GM12891 (cell line): ENCODE measurements at regions not wholly inside any gene's neighbourhood (a gene's known extent, or its start where the extent isn't known, plus 50 kb on each side); places are given as distances from the start of the nearest gene placed in this dataset.

Experiments
- POLR2A ChIP-seq: IDR thresholded peaks from 2 replicates; pipeline ENCODE4 v1.6.1; 2011; ENCODE audit warnings: low read depth, low read length, control low read depth
- SPI1 ChIP-seq: IDR thresholded peaks from 2 replicates; pipeline ENCODE4 v1.6.1; 2011; ENCODE audit warnings: low read depth, low read length, control low read depth

- TF ChIP-seq POLR2A: no peak
- TF ChIP-seq SPI1: no peak
Measured at GRCh38 chr13:32828711-32829110, 187.5 kb upstream of the KL start.
